H9 (cell line): ENCODE measurements at regions not wholly inside any gene's neighbourhood (a gene's known extent, or its start where the extent isn't known, plus 50 kb on each side); places are given as distances from the start of the nearest gene placed in this dataset.

Experiments used
- DNase-seq: peaks from one replicate; pipeline ENCODE4 v3.0.0-alpha.2; 2017
- H2AFZ ChIP-seq: one replicate; pipeline ENCODE4 v1.6.1; 2013; ENCODE audit warnings: mild to moderate bottlenecking, low read length, control low read depth, moderate library complexity
- H2AK5ac ChIP-seq: 2 replicates; pipeline ENCODE4 v1.6.1; 2013; ENCODE audit warnings: low read length, control low read depth, mixed read lengths; ENCODE audit not compliant: insufficient read length
- H2BK120ac ChIP-seq: one replicate; pipeline ENCODE4 v1.6.1; 2013; ENCODE audit warnings: low read depth, mild to moderate bottlenecking, low read length, control low read depth, inconsistent platforms; ENCODE audit not compliant: poor library complexity, severe bottlenecking
- H2BK12ac ChIP-seq: 2 replicates; pipeline ENCODE4 v1.6.1; 2013; ENCODE audit warnings: low read length, control low read depth, mixed read lengths, low read depth; ENCODE audit not compliant: insufficient read length
- H2BK15ac ChIP-seq: 2 replicates; pipeline ENCODE4 v1.6.1; 2013; ENCODE audit warnings: low read depth, low read length, control low read depth
- H2BK20ac ChIP-seq: one replicate; pipeline ENCODE4 v1.6.1; 2013; ENCODE audit warnings: low read depth, mild to moderate bottlenecking, low read length, control low read depth, inconsistent platforms; ENCODE audit not compliant: poor library complexity, severe bottlenecking
- H2BK5ac ChIP-seq: 2 replicates; pipeline ENCODE4 v1.6.1; 2013; ENCODE audit warnings: low read length, control low read depth, mixed read lengths; ENCODE audit not compliant: insufficient read length
- H3K14ac ChIP-seq: 2 replicates; pipeline ENCODE4 v1.6.1; 2013; ENCODE audit warnings: low read length, control low read depth; ENCODE audit not compliant: insufficient read depth
- H3K18ac ChIP-seq: 2 replicates; pipeline ENCODE4 v1.6.1; 2013; ENCODE audit warnings: low read depth, mild to moderate bottlenecking, mixed read lengths, low read length, control low read depth; ENCODE audit not compliant: insufficient read length
- H3K23ac ChIP-seq: 2 replicates; pipeline ENCODE4 v1.6.1; 2013; ENCODE audit warnings: low read length, control low read depth, mixed read lengths, low read depth; ENCODE audit not compliant: insufficient read length
- H3K23me2 ChIP-seq: 2 replicates; pipeline ENCODE4 v1.6.1; 2013; ENCODE audit warnings: low read depth, mild to moderate bottlenecking, mixed read lengths, low read length, control low read depth; ENCODE audit not compliant: insufficient read length, poor library complexity, severe bottlenecking
- H3K27ac ChIP-seq: 2 replicates; pipeline ENCODE4 v1.5.1; 2013; ENCODE audit warnings: low read length, control low read depth, mixed read lengths, low read depth; ENCODE audit not compliant: insufficient read length
- H3K27me3 ChIP-seq: 2 replicates; pipeline ENCODE4 v1.6.1; 2013; ENCODE audit warnings: low read length, control low read depth, inconsistent platforms; ENCODE audit not compliant: insufficient read depth
- H3K4ac ChIP-seq: 2 replicates; pipeline ENCODE4 v1.6.1; 2013; ENCODE audit warnings: low read depth, mild to moderate bottlenecking, control low read depth, inconsistent platforms, low read length, moderate library complexity
- H3K4me1 ChIP-seq: 2 replicates; pipeline ENCODE4 v1.6.1; 2013; ENCODE audit warnings: low read length, control low read depth, inconsistent platforms; ENCODE audit not compliant: insufficient read depth
- H3K4me2 ChIP-seq: 2 replicates; pipeline ENCODE4 v1.6.1; 2013; ENCODE audit warnings: low read length, control low read depth, mixed read lengths; ENCODE audit not compliant: insufficient read length, insufficient read depth
- H3K56ac ChIP-seq: 2 replicates; pipeline ENCODE4 v1.6.1; 2013; ENCODE audit warnings: low read depth, mild to moderate bottlenecking, mixed read lengths, low read length, control low read depth; ENCODE audit not compliant: insufficient read length
- H3K79me1 ChIP-seq: 2 replicates; pipeline ENCODE4 v1.6.1; 2013; ENCODE audit warnings: low read depth, mild to moderate bottlenecking, moderate library complexity, low read length, control low read depth, inconsistent platforms; ENCODE audit not compliant: insufficient read depth, poor library complexity, severe bottlenecking
- H3K79me2 ChIP-seq: 2 replicates; pipeline ENCODE4 v1.6.1; 2013; ENCODE audit warnings: low read length, control low read depth, inconsistent platforms; ENCODE audit not compliant: insufficient read depth
- H3K9ac ChIP-seq: 2 replicates; pipeline ENCODE4 v1.6.1; 2013; ENCODE audit warnings: low read length, control low read depth, mixed read lengths; ENCODE audit not compliant: insufficient read length; ENCODE audit errors: extremely low read depth
- H3K9me3 ChIP-seq: one replicate; pipeline ENCODE4 v1.6.1; 2013; ENCODE audit warnings: low read depth, low read length, inconsistent platforms; ENCODE audit not compliant: control insufficient read depth
- H3T11ph ChIP-seq: one replicate; pipeline ENCODE4 v1.6.1; 2013; ENCODE audit warnings: mild to moderate bottlenecking, low read length, control low read depth, inconsistent platforms
- H4K20me1 ChIP-seq: one replicate; pipeline ENCODE4 v1.6.1; 2013; ENCODE audit not compliant: control insufficient read depth, insufficient read length, insufficient read depth
- H4K5ac ChIP-seq: 2 replicates; pipeline ENCODE4 v1.6.1; 2013; ENCODE audit warnings: low read depth, mild to moderate bottlenecking, mixed read lengths, low read length, control low read depth; ENCODE audit not compliant: insufficient read length
- H4K8ac ChIP-seq: replicated peaks from 2 replicates; pipeline ENCODE4 v1.6.1; 2013; ENCODE audit warnings: low read length, control low read depth, mixed read lengths, low read depth; ENCODE audit not compliant: insufficient read length
- H4K91ac ChIP-seq: 2 replicates; pipeline ENCODE4 v1.6.1; 2013; ENCODE audit warnings: low read depth, mild to moderate bottlenecking, moderate library complexity, mixed read lengths, low read length, control low read depth; ENCODE audit not compliant: insufficient read length
- H3K27ac Mint-ChIP-seq, 3 experiments: 2 replicates in 2 of 3; 3 replicates in 1 of 3; pipeline ENCODE4 v1.8.0; 2020 to 2021; ENCODE audit warnings: mixed read lengths in 3 of 3, mild to moderate bottlenecking in 1 of 3, moderate library complexity in 1 of 3
- H3K27me3 Mint-ChIP-seq: 2 replicates; pipeline ENCODE4 v1.8.0; 2021; ENCODE audit warnings: low read depth, mild to moderate bottlenecking, moderate library complexity, mixed read lengths
- H3K36me3 Mint-ChIP-seq, 3 experiments: 2 replicates in 2 of 3; 3 replicates in 1 of 3; pipeline ENCODE4 v1.8.0; 2020 to 2021; ENCODE audit warnings: low read depth in 3 of 3, mixed read lengths in 3 of 3; ENCODE audit not compliant: insufficient read depth in 1 of 3
- H3K4me1 Mint-ChIP-seq, 2 experiments: 2 replicates each; pipeline ENCODE4 v1.8.0; 2020; ENCODE audit warnings: mixed read lengths in 2 of 2
- H3K4me3 Mint-ChIP-seq, 2 experiments: 2 replicates in 1 of 2; 3 replicates in 1 of 2; pipeline ENCODE4 v1.8.0; 2020 to 2021; ENCODE audit warnings: mild to moderate bottlenecking in 2 of 2, mixed read lengths in 2 of 2, moderate library complexity in 1 of 2
- H3K9me3 Mint-ChIP-seq, 2 experiments: 2 replicates in 1 of 2; 3 replicates in 1 of 2; pipeline ENCODE4 v1.8.0; 2020; ENCODE audit warnings: mild to moderate bottlenecking in 2 of 2, mixed read lengths in 2 of 2, moderate library complexity in 1 of 2
- WGBS: extraction: QIAGEN DNeasy Blood & Tissue Kit; methylation state at CpG from one replicate; pipeline ENCODE4 v1.1.7; 2013; ENCODE audit warnings: missing lambda C conversion rate, low lambda C conversion rate, mixed read lengths; ENCODE audit not compliant: insufficient read length; ENCODE audit errors: extremely low coverage; 5-methylcytosine and 5-hydroxymethylcytosine counted together
- TF ChIP-seq, protein P1 (sequence below): fragments of 200-600 bp; sonication (generic); conservative IDR thresholded peaks from 3 replicates; pipeline ENCODE4 v1.8.0; 2021; ENCODE audit warnings: antibody characterized with exemption, mild to moderate bottlenecking

DNA sequence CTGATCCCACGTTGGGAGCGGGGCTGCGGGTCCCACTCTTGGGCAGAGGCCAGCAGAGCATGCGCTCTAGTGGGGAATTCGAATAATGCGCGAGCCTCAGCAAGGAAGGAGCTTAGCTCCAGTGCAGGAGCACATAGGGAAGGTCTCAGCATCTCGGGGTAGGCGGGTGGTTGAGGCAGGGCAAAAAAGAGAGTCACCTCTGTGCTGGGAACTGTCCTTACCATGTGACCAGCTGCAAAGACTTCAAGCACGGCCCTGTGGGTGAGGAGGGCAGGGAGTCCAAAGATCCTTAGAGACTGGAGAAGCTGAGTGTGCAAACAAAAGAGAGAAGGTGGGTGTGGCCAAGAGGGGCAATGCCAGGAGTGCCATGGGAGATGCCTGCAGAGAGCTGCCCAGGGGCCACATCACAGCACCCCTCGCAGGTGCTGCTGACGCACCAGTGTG lies 79.2 kb upstream of the CD93 start:
- Histone ChIP-seq H2BK5ac (no peak overlapping the region), H2BK120ac (no peak overlapping the region), H3K56ac (no peak overlapping the region), H2AK5ac (no peak overlapping the region), H3K79me1 (no peaks in the 10 kb centered on the region), H3K4me2 (no peak overlapping the region), H3K18ac (no peak overlapping the region), H4K5ac (no peak overlapping the region), H3K9ac (no peak overlapping the region), H3K79me2 (no peaks in the 10 kb centered on the region), H3K4ac (no peak overlapping the region), H3K27me3 (no peaks in the 10 kb centered on the region), H2BK20ac (no peak overlapping the region), H2BK15ac (no peak overlapping the region), H4K20me1 (no peaks in the 10 kb centered on the region), H3K23ac (no peak overlapping the region), H3K23me2 (no peaks in the 10 kb centered on the region), H3K9me3 (no peaks in the 10 kb centered on the region), H3K4me1 (peaks cover 3% of the 10 kb centered on the region; the same call in 1 of the 2 replicates), H3T11ph (no peak overlapping the region), H3K14ac (no peak overlapping the region), H3K27ac (no peak overlapping the region), H4K91ac (no peak overlapping the region), H2AFZ (no peak overlapping the region), H4K8ac (no peak overlapping the region), H2BK12ac (no peak overlapping the region)
- Mint-ChIP-seq H3K4me3 (no peak overlapping the region), H3K27ac (no peak overlapping the region), H3K4me1 (peaks cover 14 to 15% of the 10 kb centered on the region in 2 experiments), H3K9me3 (no peaks in the 10 kb centered on the region), H3K27me3 (peaks cover 8% of the 10 kb centered on the region), H3K36me3 (no peaks in the 10 kb centered on the region; a peak in 1 of 7 replicates)
- peak; percentile 58 for DNase-seq
- TF ChIP-seq, protein P1, sequence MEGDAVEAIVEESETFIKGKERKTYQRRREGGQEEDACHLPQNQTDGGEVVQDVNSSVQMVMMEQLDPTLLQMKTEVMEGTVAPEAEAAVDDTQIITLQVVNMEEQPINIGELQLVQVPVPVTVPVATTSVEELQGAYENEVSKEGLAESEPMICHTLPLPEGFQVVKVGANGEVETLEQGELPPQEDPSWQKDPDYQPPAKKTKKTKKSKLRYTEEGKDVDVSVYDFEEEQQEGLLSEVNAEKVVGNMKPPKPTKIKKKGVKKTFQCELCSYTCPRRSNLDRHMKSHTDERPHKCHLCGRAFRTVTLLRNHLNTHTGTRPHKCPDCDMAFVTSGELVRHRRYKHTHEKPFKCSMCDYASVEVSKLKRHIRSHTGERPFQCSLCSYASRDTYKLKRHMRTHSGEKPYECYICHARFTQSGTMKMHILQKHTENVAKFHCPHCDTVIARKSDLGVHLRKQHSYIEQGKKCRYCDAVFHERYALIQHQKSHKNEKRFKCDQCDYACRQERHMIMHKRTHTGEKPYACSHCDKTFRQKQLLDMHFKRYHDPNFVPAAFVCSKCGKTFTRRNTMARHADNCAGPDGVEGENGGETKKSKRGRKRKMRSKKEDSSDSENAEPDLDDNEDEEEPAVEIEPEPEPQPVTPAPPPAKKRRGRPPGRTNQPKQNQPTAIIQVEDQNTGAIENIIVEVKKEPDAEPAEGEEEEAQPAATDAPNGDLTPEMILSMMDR: peak; percentile 40
- WGBS: no CpG with 5 or more reads among the region's 12 CpGs
